ENCODE measurements at regions not wholly inside any gene's neighbourhood (a gene's known extent, or its start where the extent isn't known, plus 50 kb on each side); places are given as distances from the start of the nearest gene placed in this dataset.

GRCh38 chr6:133190912-133191311 lies 50.2 kb upstream of the EYA4 start:
- DNase-seq, result no peak

DNA sequence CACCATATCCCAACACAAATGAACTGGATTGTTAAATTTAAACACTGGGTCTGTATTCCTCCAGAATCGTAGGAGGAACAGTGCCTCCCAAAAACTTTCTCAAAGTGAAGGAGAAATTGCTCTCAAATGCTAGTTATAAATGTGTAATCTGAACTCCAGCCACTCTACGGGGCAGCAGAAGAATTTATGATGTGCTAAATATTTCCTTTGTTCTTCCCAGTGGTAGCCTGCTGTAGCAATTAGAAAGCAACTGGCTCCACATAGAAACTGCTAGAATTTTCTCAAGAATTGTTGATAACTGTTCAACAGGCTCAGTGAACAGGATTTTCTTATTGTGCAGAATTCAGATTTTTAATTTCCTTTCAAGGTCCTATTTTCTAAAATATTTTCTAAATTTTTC lies 49.8 kb upstream of the EYA4 start:
- no peak for DNase-seq

Measured in activated effector memory CD4-positive, alpha-beta T cell treated with Interleukin-2 at 50 U/mL for 16 hours (primary cell).